Fibroblast of upper back skin (primary cell): ENCODE measurements at regions not wholly inside any gene's neighbourhood (a gene's known extent, or its start where the extent isn't known, plus 50 kb on each side); places are given as distances from the start of the nearest gene placed in this dataset.
A peak's percentile ranks its signal among the peaks of the same experiment; 100 is the strongest.
"Not testable (repeated sequence)": the region's sequence is repeated elsewhere in the genome, so short reads cannot be mapped to it uniquely, and the experiment has no call there.

Experiments used
- DNase-seq: peaks from one replicate; pipeline ENCODE4 v3.0.0-alpha.2; 2013

GRCh38 chr18:65278939-65279667 is 471.7 kb upstream of the CDH7 start:
- DNase-seq: no peak

GRCh38 chr18:65269375-65269774 is 481.4 kb upstream of the CDH7 start:
- DNase-seq: no peak

DNA sequence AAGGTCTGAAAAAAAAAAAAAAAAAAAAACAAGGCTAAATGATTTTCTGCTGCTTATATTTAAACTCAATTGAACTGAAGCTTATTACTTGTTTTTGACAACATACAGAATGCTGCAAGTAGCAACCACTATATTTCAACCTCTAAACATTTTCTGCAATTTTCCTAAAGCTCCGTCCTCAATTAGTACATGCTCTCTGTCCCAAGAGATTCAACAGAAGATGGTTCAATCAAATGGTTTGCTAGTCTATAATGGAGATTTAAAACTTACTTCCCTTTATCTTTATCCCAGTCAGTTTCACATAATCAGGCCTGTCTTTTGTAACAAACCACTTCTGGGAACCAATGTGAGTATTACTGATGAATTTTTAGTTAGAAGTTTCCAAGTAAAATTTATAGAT is 485.1 kb upstream of the CDH7 start:
- no peak for DNase-seq

GRCh38 chr18:65260030-65260429 is 490.8 kb upstream of the CDH7 start:
- no peak for DNase-seq

DNA sequence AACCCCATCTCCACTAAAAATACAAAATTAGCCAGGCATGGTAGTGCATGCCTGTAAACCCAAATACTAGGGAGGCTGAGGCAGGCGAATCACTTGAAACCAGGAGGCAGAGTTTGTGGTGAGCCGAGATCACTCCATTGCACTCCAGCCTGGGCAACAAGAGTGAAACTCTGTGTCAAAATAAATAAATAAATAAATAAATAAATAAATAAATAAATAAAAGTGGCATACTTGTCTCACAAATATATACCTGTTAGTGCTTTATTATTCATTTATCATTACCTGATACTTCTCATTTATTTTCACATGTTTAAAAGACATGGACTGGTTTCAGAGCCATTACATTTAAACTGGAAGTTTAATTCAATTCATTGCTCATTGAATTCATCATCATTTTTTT is 491.4 kb upstream of the CDH7 start:
- DNase-seq: no peak

- no peak for DNase-seq
These were observed 493.7 kb upstream of the CDH7 start for GRCh38 chr18:65257149-65257548.

DNA sequence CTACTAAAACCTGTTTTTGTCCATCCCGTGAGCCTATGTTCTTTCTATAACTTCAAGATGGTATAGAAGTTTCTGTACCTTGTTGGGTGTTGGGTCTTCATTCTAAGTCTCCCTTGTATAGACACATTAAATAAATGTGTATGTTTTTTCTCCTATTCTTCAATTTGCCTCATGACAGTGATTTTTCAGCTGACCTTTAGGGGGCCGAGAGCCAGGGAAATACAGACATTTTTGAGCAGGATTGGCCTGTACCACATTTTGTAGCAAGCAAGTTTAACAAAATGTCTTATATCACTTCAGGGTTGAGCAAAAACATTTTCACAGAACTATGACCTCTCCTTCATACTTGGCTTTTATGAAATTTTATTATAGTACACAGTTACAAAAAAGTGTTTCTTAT is 495.4 kb upstream of the CDH7 start:
- DNase-seq: no peak

- DNase-seq: peak; percentile 3
These were observed 511.0 kb upstream of the CDH7 start for GRCh38 chr18:65239787-65240186.

GRCh38 chr18:65235966-65236624 is 514.7 kb upstream of the CDH7 start:
- DNase-seq: peak; percentile 16

DNA sequence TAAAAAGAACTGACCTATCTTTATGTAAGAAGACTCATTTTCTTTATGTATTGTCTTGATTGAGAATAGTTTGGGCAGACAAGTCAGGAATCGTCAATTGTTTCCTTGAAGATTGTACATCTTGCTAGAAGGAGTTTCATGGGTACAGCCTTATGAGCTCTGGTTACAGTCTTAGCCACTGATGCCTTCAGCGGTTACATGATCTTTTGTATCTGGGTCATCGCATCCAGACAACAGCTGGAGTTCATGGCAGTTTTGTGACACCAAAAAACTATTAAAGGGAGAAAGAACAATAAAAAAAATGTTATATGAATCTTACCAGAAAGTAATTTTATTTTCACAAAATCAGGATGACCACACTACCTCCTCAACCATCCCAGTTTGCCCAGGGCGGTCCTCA is 520.5 kb upstream of the CDH7 start:
- no peak for DNase-seq

GRCh38 chr18:65227970-65228369 is 522.8 kb upstream of the CDH7 start:
- DNase-seq: no peak

GRCh38 chr18:65221736-65222135 is 529.1 kb upstream of the CDH7 start:
- DNase-seq: no peak

GRCh38 chr18:65221115-65221514 is 529.7 kb upstream of the CDH7 start:
- DNase-seq: no peak

GRCh38 chr18:65215865-65216466 is 534.8 kb upstream of the CDH7 start:
- no peak for DNase-seq

DNA sequence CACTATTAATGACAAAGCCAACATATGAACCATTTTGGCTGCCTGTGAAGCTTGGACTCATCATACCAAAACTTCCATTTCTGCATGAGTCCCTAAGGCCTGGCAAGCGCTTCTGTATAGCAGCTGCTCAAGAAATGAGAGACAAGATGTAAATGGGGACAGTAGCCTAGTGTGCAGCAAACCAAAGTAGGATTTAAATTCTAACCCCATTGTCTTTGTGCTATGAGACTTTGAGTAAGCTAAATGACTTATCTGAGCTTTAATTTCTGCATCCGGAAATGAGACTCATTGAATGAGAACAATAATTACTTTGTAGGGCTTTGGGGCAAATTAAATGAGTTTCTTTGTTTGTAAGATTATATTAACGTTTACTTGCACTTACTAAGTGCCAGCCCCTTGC is 536.4 kb upstream of the CDH7 start:
- DNase-seq: no peak

DNA sequence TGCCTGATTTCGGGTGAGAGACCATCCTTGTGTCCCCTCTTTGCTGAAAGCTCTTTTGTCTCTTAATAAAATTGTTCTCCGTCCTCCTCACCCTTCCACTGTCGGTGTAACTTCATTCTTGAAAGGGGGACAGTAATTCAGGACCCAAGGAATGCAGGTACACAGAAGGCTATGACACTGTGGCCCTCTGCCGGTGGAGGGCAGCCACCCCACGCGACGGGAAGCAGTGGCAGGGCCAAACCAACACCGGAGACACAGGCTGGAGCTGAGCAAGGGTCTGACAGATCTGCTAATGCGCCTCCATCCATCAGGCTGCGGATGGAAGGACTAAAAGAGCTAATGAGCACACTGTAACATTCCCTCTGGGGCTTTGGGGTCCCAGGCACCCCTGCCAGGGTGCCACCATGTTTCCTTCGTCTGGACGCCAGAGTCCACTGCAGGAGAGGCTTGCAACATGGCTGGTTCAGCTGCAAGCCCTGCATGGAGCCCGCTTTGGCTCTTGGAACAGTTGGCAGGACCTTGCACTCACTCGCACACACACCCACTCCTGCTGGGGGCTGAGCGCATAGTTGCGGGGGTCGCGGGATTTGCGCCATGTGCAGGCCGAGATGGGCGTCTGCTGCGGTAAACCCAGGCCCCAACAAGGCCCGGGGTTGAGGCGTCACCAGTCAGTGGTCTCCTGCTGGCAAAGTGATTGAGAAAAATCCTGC is 544.1 kb upstream of the CDH7 start:
- no peak for DNase-seq

DNA sequence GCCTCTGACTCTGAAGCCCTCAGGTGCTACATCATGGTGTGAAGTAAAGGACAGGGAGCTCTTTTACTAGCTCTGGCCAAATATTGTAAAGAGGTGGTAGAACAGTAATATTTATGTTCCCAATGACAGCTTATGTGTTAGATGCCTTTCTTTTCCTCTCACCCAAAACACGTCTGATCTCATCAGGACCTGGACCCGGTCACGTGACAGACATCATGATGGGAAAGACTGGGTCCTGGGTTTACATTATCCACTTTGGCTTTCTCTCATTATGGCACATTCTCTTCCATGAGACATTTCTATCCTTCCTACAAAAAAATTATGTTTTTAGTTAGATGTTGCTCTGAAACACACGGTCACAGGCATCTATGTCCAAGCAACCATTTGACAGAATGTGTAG is 548.7 kb upstream of the CDH7 start:
- DNase-seq: no peak

DNA sequence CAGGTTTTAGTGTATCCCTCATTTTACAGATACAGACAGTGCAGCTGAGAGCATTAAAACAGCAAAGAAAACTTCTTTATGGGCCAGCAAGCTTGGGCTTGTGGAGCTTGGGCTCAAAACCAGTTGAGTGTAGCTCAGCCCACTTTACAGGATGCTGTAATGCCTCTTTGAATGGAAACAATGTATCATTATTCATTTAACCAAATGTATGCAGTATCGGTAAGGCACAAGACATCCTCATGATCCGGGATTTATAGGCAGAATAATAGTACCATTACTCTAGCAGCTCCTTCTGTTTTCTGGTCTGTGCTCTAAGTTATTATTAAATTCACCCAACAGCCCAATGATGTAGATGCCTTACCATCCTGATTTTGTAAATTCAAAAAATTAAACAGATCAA is 575.1 kb upstream of the CDH7 start:
- no peak for DNase-seq

DNA sequence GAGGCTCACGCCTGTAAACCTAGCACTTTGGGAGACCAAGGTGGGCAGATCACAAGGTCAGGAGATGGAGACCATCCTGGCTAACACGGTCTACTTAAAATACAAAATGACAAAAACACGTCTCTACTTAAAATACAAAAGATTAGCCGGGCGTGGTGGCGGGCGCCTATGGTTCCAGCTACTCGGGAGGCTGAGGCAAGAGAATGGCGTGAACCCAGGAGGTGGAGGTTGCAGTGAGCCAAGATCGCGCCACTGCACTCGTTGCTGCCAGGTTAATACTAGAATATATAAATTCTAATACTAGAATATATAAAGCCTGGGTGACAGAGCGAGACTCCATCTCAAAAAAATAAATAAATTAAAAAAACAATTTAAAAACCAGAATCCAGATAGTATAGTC is 588.7 kb upstream of the CDH7 start:
- DNase-seq: not testable (repeated sequence)

GRCh38 chr18:65146482-65147021 is 604.3 kb upstream of the CDH7 start:
- no peak for DNase-seq

GRCh38 chr18:65145312-65145711 is 605.5 kb upstream of the CDH7 start:
- DNase-seq: no peak

- no peak for DNase-seq
These were observed 617.2 kb upstream of the CDH7 start for GRCh38 chr18:65133610-65134009.

DNA sequence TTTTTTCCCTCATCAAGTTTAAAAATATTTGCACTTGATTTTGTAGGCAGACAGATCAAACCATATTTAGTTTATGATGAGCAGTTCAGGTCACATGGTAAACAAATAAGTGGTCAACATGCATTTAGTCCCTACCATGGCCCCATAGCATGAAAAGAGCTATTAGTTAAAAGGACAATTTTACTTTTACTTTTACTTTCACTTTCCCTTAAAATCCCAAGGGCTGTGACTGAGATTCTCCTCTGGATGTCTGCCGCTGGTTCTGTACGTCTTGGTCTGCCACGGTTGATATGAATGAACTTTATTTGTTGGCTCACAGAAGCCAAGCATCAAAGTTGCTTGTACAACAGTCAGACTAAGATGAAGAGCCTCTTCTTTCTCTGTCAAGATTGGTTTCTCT is 626.2 kb upstream of the CDH7 start:
- no peak for DNase-seq

DNA sequence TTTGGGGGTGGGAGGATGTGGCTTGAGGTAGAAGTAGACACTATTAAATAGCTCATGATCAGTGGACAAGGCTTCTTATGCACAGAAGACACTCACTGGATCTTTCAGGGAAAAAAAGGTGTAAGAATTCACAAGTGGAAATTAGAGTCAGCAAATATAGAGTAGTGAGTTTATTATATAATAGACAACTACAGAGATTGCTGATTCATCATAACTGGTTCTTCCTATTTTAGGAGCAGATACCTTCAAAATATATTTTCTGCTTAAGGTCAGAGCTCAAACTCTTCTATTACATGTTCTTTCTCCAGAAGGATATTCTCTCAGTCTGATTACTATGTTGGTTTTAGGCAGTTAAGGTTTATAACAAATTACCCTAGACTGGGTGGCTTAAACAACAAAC is 646.9 kb upstream of the CDH7 start:
- DNase-seq: no peak
